Fibroblast of pulmonary artery (primary cell): ENCODE measurements at regions not wholly inside any gene's neighbourhood (a gene's known extent, or its start where the extent isn't known, plus 50 kb on each side); places are given as distances from the start of the nearest gene placed in this dataset.

ENCODE experiments used
- DNase-seq: peaks from one replicate; pipeline ENCODE4 v3.0.0-alpha.2; 2010; ENCODE audit warnings: low read depth
- H3K4me3 ChIP-seq: replicated peaks from 2 replicates; pipeline ENCODE4 v1.5.1; 2011; ENCODE audit warnings: low read depth, mild to moderate bottlenecking, control low read depth, low read length, moderate library complexity
- TF ChIP-seq, protein P1 (sequence below): IDR thresholded peaks from 2 replicates; pipeline ENCODE4 v1.5.1; 2011; ENCODE audit warnings: mild to moderate bottlenecking, control low read depth, low read length, inconsistent platforms; ENCODE audit errors: missing control alignments

DNA sequence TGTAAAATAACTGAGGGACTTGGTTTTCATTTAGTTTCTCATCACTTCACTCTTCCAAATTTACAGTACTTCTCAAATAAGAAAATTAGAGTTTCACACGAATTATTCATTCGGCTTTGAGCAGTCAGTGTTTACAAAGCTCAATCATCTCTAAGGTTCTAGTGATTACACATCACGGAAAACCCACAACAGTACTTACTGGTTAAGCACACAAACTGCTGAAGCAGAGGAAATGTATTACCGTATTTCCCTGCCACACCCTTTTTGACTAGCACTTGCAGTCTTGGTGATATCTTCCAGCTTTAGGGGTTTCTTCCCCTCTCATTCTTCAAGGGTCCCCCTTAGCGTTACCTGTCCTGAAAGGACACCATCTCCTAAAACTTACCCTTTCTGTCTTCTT, 164.8 kb upstream of the CDIN1 start:
- DNase-seq: peak; percentile 29
- TF ChIP-seq, protein P1, sequence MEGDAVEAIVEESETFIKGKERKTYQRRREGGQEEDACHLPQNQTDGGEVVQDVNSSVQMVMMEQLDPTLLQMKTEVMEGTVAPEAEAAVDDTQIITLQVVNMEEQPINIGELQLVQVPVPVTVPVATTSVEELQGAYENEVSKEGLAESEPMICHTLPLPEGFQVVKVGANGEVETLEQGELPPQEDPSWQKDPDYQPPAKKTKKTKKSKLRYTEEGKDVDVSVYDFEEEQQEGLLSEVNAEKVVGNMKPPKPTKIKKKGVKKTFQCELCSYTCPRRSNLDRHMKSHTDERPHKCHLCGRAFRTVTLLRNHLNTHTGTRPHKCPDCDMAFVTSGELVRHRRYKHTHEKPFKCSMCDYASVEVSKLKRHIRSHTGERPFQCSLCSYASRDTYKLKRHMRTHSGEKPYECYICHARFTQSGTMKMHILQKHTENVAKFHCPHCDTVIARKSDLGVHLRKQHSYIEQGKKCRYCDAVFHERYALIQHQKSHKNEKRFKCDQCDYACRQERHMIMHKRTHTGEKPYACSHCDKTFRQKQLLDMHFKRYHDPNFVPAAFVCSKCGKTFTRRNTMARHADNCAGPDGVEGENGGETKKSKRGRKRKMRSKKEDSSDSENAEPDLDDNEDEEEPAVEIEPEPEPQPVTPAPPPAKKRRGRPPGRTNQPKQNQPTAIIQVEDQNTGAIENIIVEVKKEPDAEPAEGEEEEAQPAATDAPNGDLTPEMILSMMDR: no peak
- H3K4me3 ChIP-seq: no peak overlapping the region

DNA sequence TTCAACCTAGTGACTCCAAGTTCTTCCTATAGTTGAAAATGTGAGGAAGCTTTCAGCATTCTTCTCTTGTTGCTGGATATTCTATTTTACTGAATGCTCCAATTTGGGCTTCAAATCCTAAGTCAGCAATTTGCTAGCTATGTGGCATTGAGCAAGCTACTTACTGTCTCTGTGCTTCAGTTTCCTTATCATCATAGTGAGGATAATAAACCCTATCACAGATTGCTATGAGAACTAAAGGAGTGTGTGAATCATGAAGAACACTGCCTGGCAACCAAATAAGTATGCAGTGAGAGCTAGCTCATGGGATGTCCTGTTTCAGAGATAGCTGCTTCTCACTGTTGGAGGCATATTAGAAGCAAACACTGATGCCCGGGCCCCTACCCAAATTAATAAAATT, 163.8 kb upstream of the CDIN1 start:
- peak; percentile 73 for DNase-seq
- no peak overlapping the region for H3K4me3 ChIP-seq
- TF ChIP-seq, protein P1: no peak

DNA sequence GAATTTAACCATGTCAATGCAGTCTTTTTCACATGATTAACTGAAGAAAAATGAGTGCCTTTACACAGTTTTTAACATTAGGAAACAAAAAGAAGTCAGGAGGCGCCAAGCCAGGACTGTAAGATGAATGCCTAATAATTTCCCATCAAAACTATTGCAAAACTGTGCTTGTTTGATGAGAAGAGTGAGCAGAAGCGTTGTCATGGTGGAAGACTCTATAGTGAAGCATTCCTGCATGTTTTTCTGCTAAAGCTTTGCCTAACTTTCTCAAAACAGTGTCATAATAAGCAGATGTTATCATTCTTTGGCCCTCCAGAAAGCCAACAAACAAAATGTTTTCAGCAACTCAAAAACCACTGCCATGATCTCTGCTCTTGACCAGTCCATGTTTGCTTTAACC, 156.8 kb upstream of the CDIN1 start:
- TF ChIP-seq, protein P1: no peak
- DNase-seq: no peak
- H3K4me3 ChIP-seq: no peak overlapping the region

DNA sequence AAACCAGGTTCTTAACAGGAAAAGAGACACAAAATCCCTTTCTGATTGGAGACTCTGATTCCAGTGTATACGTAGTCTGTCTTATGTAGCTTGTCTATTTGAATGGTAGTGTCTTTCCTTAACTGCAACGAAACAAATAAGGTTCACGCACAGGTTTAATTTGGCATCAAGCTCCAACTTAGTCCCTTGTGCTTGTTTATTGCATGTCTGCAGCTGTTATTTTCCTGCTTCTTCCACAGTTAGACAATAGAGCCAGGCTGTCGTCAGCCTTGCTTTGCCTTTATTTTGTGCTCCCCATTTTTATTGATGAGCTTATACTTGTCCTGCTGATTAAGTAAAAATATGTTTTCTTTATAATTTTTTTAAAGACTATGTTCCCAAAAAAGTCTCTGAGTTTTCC, 152.7 kb upstream of the CDIN1 start:
- H3K4me3 ChIP-seq: no peak overlapping the region
- no peak for DNase-seq
- TF ChIP-seq, protein P1: no peak

DNA sequence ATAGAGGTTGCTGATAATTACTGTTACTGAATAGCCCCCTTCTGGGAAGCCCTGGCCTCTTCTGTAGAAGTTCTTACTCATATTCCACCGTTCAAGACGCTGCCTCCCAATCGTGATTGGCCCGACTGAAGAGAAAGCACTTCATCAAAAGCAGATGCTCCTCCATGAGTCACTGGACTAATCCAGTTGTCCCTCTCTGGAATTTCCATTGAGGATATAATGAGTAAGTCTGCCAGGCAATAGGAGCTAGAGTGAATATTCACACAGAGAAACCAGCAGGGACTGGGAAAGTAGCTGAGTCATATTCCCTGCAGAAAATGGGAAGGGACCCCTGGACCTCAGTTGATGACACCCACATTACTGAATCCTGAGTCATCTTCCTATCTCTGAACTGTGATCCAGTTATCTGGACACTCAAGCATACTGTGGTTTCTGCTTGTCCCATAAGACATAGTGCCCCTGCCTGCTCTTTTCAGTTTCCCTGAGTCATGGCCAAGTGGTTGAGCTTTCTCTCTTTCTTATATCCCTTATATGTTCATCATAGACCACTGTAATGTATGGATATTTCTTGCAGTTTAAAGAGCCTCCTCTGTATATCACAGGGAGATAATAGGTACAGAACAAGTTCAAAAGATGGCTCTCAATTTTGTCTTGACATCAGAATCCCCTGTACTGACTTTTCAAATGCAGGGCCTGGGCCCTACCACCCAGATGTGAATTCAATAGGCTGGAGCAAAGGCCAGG, 151.2 kb upstream of the CDIN1 start:
- no peak overlapping the region for H3K4me3 ChIP-seq
- DNase-seq: peak; percentile 98
- TF ChIP-seq, protein P1: no peak

DNA sequence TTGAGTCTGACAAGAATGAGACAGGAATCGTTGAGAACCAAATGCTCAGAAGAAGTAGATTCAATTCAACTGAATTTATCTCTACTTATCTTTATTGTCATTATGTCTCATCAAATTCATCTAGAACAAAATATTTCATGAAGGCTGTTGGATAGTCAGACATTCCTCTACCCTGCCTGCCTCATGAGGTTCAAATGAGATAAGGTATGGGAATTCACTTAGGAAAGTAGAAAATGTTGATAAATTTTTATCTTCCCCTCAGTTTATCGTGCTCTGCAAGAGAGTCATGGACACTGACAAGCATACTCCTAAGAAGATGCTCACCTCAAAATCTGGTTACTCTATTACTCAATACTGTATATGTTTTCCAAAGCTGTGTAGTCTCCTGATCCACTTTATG, 149.7 kb upstream of the CDIN1 start:
- TF ChIP-seq, protein P1: no peak
- no peak for DNase-seq
- H3K4me3 ChIP-seq: no peak overlapping the region

DNA sequence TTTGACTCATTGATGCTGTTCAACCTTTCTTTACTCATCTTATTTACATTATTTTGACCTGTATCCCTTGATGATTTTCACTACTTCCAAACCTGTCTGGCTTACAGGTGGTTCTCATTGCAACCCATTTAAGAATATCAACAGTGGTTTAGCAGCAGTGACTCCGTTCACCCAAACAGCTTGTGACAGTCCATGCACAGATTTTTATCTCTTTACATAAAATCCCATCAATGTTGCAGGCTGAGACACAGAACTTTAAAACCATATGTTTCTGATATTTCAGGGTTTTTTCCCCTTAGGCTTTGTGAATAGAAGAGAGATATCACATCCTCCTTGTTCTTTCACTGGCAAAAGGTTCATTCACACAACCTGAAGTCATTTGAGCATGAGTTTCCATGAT, 149.1 kb upstream of the CDIN1 start:
- TF ChIP-seq, protein P1: no peak
- DNase-seq: no peak
- no peak overlapping the region for H3K4me3 ChIP-seq
